Stomach (tissue), 8 donors: ENCODE measurements at regions not wholly inside any gene's neighbourhood (a gene's known extent, or its start where the extent isn't known, plus 50 kb on each side); places are given as distances from the start of the nearest gene placed in this dataset.

Source experiments
- DNase-seq, 2 donors: peaks; one replicate each; pipeline versions ENCODE4 v3.0.0 to v3.0.0-alpha.2; 2013 to 2019
- H3K27ac ChIP-seq, 5 donors: fragments of 200-600 bp in 4 of 5; sonication (generic) in 4 of 5; one replicate each; pipeline ENCODE4 v1.5.1; 2013 to 2019; ENCODE audit warnings: mild to moderate bottlenecking in 1 of 5, moderate library complexity in 1 of 5
- H3K27me3 ChIP-seq, 3 donors: fragments of 200-600 bp; sonication (generic); one replicate each; pipeline ENCODE4 v1.5.1; 2017 to 2019; ENCODE audit warnings: mixed run types in 1 of 3
- H3K36me3 ChIP-seq, 4 donors: fragments of 200-600 bp; sonication (generic); 1 replicate in 3 of 4; 2 replicates in 1 of 4; pipeline ENCODE4 v1.5.1; 2016 to 2019
- H3K4me1 ChIP-seq, 4 donors: fragments of 200-600 bp; sonication (generic); one replicate each; pipeline ENCODE4 v1.5.1; 2016 to 2019
- H3K4me3 ChIP-seq, 4 donors: fragments of 200-600 bp; sonication (generic) in 3 of 4; one replicate each; pipeline ENCODE4 v1.5.1; 2016 to 2019; ENCODE audit warnings: mild to moderate bottlenecking in 1 of 4
- H3K9me3 ChIP-seq, 4 donors: fragments of 200-600 bp; sonication (generic); one replicate each; pipeline ENCODE4 v1.5.1; 2016 to 2019
- EP300 ChIP-seq: sonication (generic); formaldehyde crosslinking; IDR thresholded peaks from one replicate; pipeline ENCODE4 v1.6.1; 2017; ENCODE audit warnings: antibody characterized with exemption
- POLR2A ChIP-seq, 4 donors: fragments of 450-650 bp; IDR thresholded peaks; one replicate each; pipeline ENCODE4 v1.6.1; 2016; ENCODE audit warnings: antibody characterized with exemption in 4 of 4, control low read depth in 2 of 4, mild to moderate bottlenecking in 1 of 4, moderate library complexity in 1 of 4
- POLR2AphosphoS5 ChIP-seq, 3 donors: sonication (generic); formaldehyde crosslinking; IDR thresholded peaks; one replicate each; pipeline ENCODE4 v1.6.1; 2016; ENCODE audit warnings: antibody characterized with exemption in 3 of 3
- WGBS, 5 donors: extraction: QIAGEN DNeasy Blood & Tissue Kit in 3 of 5; methylation state at CpG; one replicate each; pipeline versions ENCODE4 v1.1.5 to v1.1.7; 2013 to 2018; 5-methylcytosine and 5-hydroxymethylcytosine counted together
- intact Hi-C: fragments of 100-400 bp; cut with DNase I; formaldehyde crosslinking; loops from one replicate; pipeline ENCODE4 v1.15.1; 2023; ENCODE audit warnings: low total_unique reads
- TF ChIP-seq, protein P1 (sequence below), 7 experiments: fragments of 450-650 bp in 4 of 7; fragments of 200-600 bp in 3 of 7; sonication (generic) in 3 of 7; IDR thresholded peaks; one replicate each; pipeline ENCODE4 v1.5.1; 2016 to 2019; ENCODE audit warnings: antibody characterized with exemption in 7 of 7, control low read depth in 2 of 7, mild to moderate bottlenecking in 1 of 7
- donor health status: healthy with polysubstance abuse.
- donor health status: Bipolar disorder and iron deficiency.
- donor health status: healthy.

- Histone ChIP-seq H3K27me3 (no peaks in the 10 kb centered on the region), H3K36me3 (no peaks in the 10 kb centered on the region), H3K27ac (no peak overlapping the region), H3K4me3 (no peak overlapping the region), H3K9me3 (no peaks in the 10 kb centered on the region), H3K4me1 (peaks cover 0 to 12% (median 0%) of the 10 kb centered on the region in 4 donors)
- WGBS, 5 donors, result 81 to 87% (median 84%) methylated on average over 5 of the region's 5 CpGs
- no peak for DNase-seq
- TF ChIP-seq POLR2AphosphoS5 (IDR thresholded peaks at IDR 0.05) (no peak), POLR2A (IDR thresholded peaks at IDR 0.05) (no peak), EP300 (no peak)
- TF ChIP-seq, protein P1, sequence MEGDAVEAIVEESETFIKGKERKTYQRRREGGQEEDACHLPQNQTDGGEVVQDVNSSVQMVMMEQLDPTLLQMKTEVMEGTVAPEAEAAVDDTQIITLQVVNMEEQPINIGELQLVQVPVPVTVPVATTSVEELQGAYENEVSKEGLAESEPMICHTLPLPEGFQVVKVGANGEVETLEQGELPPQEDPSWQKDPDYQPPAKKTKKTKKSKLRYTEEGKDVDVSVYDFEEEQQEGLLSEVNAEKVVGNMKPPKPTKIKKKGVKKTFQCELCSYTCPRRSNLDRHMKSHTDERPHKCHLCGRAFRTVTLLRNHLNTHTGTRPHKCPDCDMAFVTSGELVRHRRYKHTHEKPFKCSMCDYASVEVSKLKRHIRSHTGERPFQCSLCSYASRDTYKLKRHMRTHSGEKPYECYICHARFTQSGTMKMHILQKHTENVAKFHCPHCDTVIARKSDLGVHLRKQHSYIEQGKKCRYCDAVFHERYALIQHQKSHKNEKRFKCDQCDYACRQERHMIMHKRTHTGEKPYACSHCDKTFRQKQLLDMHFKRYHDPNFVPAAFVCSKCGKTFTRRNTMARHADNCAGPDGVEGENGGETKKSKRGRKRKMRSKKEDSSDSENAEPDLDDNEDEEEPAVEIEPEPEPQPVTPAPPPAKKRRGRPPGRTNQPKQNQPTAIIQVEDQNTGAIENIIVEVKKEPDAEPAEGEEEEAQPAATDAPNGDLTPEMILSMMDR (IDR thresholded peaks at IDR 0.05), result no peak
- intact Hi-C loops, result no loop called here
Measured at GRCh38 chr13:44024167-44024845, 144.6 kb downstream of the LACC1 start.

DNA sequence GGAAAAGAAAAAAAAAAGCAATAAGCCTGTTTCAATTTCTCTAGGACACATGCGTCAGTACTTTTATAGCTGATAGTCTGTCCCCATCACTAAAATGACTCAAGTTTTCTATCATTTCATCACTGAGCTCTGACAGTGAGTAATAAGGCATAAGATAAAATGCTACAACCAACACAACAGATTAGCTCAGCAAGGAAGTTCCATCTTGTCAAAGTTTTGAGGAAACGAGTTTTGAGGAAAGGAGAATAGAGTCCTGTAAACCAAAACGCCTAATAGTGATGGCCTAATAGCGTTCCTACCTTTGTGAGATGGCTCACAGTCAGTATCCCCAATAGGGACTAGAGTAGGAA lies 145.1 kb downstream of the LACC1 start:
- Histone ChIP-seq H3K4me1 (peaks cover 0 to 13% (median 0%) of the 10 kb centered on the region in 4 donors), H3K27ac (no peak overlapping the region), H3K4me3 (no peak overlapping the region), H3K27me3 (no peaks in the 10 kb centered on the region), H3K9me3 (no peaks in the 10 kb centered on the region), H3K36me3 (no peaks in the 10 kb centered on the region)
- intact Hi-C loops, result no loop called here
- TF ChIP-seq POLR2AphosphoS5 (IDR thresholded peaks at IDR 0.05) (no peak), POLR2A (IDR thresholded peaks at IDR 0.05) (no peak), EP300 (no peak)
- TF ChIP-seq, protein P1 (IDR thresholded peaks at IDR 0.05), result no peak
- WGBS, 5 donors, result 67 to 93% (median 74%) methylated on average over 4 of the region's 4 CpGs
- no peak for DNase-seq

DNA sequence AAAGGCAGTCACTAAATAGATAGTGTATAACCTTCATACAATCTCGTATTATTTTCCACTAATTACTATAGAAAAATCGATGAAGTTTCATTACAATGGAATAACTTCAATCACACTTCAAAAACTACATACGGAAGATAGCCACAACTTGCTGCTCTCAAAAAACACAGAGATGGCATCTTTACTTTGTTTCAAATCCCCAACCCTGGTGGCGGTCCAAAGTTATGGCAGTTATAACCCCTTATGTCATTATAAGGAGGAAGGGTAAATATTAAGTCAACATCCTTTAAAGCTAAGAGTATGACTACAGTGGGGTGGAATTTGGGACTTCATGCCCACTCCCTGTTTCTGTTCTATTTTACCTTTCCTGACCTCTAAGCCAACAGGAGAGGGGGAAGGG lies 146.5 kb downstream of the LACC1 start:
- H3K27me3 ChIP-seq, result no peaks in the 10 kb centered on the region
- no peaks in the 10 kb centered on the region for H3K9me3 ChIP-seq
- intact Hi-C loops, result no loop called here
- 93 to 98% (median 96%) methylated on average over 4 of the region's 4 CpGs for WGBS, 5 donors
- H3K4me3 ChIP-seq, result no peak overlapping the region
- TF ChIP-seq, protein P1 (IDR thresholded peaks at IDR 0.05), result peak in 1 of 7 experiments; percentile 4
- TF ChIP-seq POLR2AphosphoS5 (IDR thresholded peaks at IDR 0.05) (no peak), EP300 (no peak)
- no peaks in the 10 kb centered on the region for H3K36me3 ChIP-seq
- no peak for DNase-seq
- no peak overlapping the region for H3K27ac ChIP-seq
- peaks cover 0 to 20% (median 2%) of the 10 kb centered on the region in 4 donors for H3K4me1 ChIP-seq

DNA sequence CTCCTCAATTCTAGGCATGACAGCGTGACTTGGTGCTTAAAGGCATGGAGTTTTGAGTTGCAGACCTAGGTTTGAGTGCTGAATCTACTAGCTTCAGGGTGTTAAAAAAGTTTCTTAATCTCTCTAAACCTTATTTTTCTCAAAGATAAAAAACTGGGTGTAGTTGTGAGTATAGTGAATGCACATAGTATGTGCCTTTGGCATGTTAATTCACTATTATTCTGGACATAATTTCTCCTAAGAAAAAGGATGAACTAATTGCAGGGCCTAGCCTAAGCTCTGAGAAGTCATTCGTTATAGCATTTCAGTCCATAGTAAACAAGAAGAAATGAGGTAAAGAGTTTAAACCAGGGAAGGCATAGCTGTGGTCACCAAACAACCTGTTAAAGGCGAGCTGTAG lies 149.0 kb downstream of the LACC1 start:
- 89 to 96% (median 92%) methylated on average over 3 of the region's 3 CpGs for WGBS, 5 donors
- Histone ChIP-seq H3K4me3 (no peak overlapping the region), H3K4me1 (peaks cover 0 to 10% (median 2%) of the 10 kb centered on the region in 4 donors), H3K27ac (no peak overlapping the region), H3K27me3 (no peaks in the 10 kb centered on the region), H3K36me3 (no peaks in the 10 kb centered on the region), H3K9me3 (no peaks in the 10 kb centered on the region)
- no peak for DNase-seq
- intact Hi-C loops, result no loop called here
- TF ChIP-seq POLR2A (IDR thresholded peaks at IDR 0.05) (no peak), EP300 (no peak), POLR2AphosphoS5 (IDR thresholded peaks at IDR 0.05) (no peak)
- TF ChIP-seq, protein P1 (IDR thresholded peaks at IDR 0.05), result no peak
